ENCODE measurements at regions not wholly inside any gene's neighbourhood (a gene's known extent, or its start where the extent isn't known, plus 50 kb on each side); places are given as distances from the start of the nearest gene placed in this dataset.

- TF ChIP-seq CTCF (conservative IDR thresholded peaks at IDR 0.05) = no peak
- TF ChIP-seq ZFX (IDR thresholded peaks at IDR 0.05) = no peak
These were observed 827.0 kb downstream of the AACS start for GRCh38 chr12:125892276-125892675.
